Epithelial cell of prostate (primary cell): ENCODE measurements at regions not wholly inside any gene's neighbourhood (a gene's known extent, or its start where the extent isn't known, plus 50 kb on each side); places are given as distances from the start of the nearest gene placed in this dataset.

Experiments
- DNase-seq: peaks from one replicate; pipeline ENCODE4 v3.0.0-alpha.2; 2011; ENCODE audit warnings: low read depth, low spot score
- H3K27ac ChIP-seq: fragments of 450-650 bp; 2 replicates; pipeline ENCODE4 v1.5.1; 2017; ENCODE audit warnings: mild to moderate bottlenecking

DNA sequence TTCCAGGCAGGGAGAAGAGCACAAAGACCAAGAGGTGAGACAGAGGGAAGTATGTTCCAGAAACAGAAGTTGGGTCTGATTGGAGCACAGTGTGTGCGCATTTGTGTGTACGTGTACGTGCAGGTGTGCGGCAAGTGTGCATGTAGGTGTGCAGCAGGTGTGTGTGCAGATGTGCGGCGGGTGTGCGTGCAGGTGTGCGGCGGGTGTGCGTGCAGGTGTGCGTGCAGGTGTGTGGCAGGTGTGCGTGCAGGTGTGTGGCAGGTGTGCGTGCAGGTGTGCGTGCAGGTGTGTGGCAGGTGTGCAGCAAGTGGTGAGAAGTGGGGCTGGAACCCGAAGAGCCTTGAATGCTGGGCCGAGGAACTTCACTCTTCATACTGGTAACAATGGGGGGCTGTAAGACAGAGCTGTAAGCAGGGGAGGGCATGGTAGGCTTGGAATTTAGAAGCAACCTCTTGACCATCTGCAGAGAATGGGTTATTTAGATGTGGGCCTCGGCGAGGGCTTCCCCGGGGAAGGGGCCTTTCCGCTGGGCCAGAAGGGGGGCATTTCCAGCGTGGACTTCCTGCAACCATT lies 118.0 kb upstream of the WNT4 start:
- H3K27ac ChIP-seq, result no peak overlapping the region
- no peak for DNase-seq

DNA sequence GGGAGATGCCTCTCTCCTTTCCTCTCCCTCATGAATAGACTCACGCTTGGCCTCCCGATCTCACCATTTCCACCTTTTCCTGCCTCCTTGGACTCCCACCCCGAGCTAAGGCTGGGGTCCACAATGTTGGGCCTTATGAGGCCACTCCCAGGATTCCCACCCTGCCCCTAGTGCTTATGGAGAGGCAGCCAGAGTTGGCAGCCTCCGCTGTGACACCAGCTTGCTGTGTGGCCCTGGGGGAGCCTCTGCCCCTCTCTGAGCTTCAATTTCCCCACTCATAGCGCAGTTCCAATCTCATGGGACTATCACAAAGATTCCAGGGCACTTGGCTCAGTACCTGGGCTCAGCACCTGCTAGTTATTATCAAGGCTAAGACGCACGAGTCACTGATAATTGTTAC lies 118.7 kb upstream of the WNT4 start:
- DNase-seq, result no peak
- H3K27ac ChIP-seq, result no peak overlapping the region

DNA sequence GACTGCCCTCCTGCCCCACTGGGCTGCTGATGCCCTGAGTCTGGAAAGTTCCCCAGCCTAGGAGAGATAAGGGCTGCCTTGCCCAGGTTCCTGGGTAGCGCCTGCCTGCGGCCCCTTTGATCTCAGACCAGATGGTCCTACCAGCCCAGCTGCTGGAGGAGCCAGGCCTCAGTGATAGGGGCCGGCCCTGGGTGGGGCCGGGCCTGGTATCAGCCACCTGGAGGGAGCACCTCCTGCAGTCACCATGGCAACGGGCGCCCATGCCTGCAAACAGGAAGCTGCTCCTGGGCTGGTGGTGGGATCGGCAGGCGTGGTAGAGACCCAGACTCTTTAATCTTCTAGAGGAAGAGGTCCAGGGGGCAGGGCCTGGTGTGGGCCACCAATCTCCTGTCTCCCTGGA lies 119.7 kb upstream of the WNT4 start:
- DNase-seq, result no peak
- no peak overlapping the region for H3K27ac ChIP-seq

DNA sequence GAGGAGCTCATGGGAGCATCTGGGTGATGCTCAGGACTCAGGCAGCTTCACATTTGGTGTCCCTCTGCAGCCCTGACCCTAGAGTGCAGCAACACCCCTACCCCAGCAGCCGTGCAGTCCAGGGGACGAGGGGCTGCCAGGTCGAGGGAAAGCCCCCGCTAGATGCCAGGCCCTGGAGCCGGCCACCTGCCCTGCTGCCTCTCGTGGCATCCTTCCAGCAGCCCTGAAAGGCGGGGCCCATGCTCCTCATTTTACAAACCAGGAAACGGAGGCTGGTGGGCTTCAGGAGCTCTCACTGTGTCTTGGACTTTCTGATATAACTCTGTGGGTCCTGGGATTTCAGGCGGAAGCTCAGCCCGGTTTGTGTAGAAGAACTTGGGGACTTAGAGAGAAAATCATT lies 120.5 kb upstream of the WNT4 start:
- DNase-seq, result no peak

DNA sequence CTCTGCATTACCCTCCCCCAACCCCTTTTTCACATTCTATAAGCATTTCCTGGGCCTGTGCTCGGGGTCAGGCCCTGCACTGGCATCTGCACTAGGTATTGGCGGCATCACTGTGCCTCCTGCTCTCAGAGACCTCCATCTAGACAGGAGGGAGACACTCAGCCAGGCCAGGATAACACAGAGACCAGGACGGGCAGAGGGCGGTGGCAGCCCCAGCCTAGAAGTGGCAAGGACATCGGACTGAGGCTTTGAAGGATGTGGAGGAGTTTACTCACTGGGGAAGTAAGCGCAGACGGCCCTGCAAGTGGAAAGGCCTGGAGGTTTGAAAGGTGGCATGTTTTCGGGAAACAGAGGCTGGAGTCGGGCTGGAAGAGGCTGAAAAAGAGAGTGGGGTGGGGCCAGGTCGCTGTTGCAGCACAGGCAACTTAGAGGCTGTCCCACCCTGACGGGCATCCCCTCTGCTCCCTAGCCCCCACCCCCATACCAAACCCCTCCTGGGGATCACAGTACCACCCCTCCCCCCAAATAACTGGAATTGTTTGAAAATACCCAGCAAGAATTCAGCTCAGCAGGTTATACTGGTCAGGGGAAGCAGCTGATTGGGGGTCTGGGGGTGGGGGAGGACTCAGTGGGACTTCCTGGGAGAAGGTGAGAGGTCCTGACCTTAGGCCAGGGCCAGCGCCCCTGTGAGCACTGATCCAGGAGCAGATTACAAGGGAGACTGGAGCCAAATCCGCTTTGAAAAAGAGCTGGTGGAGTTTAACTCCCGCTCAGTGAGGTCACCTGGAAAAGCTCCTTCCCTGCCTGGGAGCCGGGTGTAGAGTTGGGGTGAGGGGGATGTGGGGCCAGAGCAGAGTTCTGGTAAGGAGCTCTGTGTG lies 121.8 kb upstream of the WNT4 start:
- DNase-seq, result no peak
- H3K27ac ChIP-seq, result no peak overlapping the region

More for the DNA sequence above, 120.5 kb upstream of the WNT4 start:
- H3K27ac ChIP-seq, result no peak overlapping the region

DNA sequence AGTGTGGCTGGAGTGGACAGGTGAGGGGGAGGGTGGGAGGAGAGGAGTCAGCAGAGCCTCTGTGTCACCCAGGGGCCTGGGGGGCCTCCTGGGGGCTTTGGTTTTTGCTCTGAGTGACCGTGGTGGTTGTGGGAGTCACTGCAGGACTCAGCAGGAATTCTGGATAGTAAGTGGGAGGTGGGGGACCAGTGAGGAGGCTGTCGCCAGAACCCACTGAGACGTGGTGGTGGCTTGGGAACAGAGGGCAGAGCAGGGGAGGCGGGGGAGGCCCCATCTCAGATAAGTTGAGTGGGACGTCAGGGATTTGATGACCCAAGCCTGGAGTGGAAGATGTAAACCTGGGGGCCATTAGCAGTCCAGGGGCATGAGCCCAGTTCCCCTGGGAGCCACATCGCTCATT lies 123.2 kb upstream of the WNT4 start:
- no peak overlapping the region for H3K27ac ChIP-seq
- no peak for DNase-seq

DNA sequence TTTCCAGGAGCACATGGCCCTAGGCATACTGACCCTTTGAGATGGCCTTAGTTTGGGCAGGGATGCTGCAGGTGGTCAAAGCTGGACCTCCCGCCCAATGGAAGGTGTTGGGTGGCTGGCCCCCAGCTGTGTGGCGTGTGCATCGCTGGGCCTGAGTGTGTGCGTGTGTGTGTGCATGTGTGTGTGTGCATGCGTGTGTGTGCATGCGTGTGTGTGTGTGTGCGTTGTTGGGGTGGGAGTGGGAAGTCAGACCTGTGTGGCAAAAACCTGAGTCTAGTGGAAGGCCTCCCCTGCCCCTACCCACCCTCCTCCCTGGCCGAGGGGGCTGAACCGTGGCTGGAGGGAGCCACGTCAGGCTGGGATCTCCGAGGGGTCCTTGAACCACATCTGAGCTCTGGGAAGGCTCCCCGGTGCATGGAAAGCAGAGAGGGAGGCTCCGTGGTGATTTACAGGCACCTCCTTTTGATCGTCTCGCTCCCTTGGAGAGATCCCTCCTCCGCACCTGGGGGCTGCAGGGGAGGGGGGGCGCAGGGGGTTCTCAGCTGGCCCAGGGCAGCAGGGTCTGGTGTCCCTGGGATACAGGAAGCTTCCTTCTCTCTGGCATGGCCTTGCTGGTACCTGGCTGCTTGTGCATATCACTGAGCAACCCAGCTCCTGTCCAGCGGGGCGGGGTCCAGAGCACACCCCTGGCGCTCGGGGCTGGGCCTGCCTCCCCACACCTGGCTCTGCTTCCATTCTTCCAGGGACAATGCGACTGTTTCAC lies 124.7 kb upstream of the WNT4 start:
- DNase-seq, result no peak
- no peak overlapping the region for H3K27ac ChIP-seq

DNA sequence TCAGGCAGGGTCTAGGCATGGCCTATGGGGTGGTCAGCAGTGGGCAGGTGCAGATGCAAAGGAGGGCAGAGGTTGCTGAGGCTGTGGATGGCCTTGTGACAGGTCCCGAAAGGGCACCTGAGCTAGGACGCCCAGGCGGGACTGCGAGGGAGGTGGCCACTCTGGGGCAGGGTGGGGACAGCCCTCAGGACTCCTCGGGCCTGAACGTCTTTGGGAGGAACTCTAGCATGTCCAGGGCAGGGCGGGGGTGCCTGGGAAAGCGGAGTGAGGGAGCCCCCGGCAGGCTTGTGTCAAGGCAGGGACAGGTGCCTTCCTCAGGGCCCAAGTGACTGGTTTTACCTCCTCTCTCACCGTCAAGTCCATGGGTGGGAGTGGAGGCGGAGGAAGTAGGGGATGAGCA lies 125.4 kb upstream of the WNT4 start:
- DNase-seq, result no peak
- H3K27ac ChIP-seq, result no peak overlapping the region

GRCh38 chr1:22271847-22272801 lies 129.2 kb upstream of the WNT4 start:
- DNase-seq, result no peak
- no peak overlapping the region for H3K27ac ChIP-seq

DNA sequence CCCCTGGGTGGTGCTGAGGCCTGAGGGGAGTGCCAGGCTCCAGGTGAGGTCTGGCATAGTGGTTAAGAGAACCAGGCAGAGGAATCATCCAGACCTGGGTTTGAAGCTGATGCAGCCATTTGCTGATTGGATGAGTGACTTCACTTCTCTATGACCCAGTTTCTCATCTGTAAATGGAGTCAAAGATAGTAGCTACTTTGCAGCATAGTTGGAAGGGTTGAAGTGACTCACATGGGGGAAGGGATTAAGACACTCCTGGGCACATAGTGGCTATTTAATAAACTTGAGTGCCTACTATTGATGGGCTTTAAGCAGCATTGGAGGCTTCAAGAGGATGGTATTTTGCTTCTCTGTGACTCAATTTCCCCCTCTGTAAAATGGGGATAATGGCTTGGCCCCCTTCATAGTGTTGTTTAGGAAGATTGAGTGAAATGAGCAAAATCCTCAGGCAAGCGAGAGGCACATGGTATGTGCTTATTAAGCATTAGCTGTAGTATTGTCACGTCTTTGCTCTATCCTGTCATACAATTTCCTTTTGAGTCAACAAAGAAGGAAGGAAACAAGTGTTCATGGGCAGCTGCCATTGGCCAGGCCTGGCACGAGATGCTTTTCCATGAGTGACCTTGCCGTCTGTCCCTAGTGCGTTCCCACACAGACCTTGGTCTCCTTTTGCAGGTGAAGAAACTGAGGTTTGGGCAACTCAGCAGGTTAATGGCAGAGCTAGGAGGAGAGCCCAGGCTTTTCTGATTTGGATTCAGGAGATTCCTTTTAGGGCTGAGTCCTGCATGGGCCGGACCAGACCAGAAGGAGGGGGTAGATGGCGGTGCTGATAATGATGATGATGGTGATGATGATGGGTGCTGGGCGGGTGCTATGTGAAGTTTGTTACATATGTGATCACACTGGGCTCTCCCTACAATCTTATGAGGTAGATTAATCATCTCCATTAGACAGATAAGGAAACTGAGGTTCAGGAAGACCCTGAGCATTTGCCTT lies 131.1 kb upstream of the WNT4 start:
- H3K27ac ChIP-seq, result peak overlapping the region; percentile 22
- no peak for DNase-seq

- no peak overlapping the region for H3K27ac ChIP-seq
- DNase-seq, result no peak
Observed at GRCh38 chr1:22275167-22275566, 132.3 kb upstream of the WNT4 start.

GRCh38 chr1:22275626-22276395 lies 132.9 kb upstream of the WNT4 start:
- peak; percentile 16 for DNase-seq

GRCh38 chr1:22276396-22276748 lies 133.5 kb upstream of the WNT4 start:
- no peak for DNase-seq
- no peak overlapping the region for H3K27ac ChIP-seq

More at GRCh38 chr1:22275626-22276395, 132.9 kb upstream of the WNT4 start:
- H3K27ac ChIP-seq, result no peak overlapping the region

DNA sequence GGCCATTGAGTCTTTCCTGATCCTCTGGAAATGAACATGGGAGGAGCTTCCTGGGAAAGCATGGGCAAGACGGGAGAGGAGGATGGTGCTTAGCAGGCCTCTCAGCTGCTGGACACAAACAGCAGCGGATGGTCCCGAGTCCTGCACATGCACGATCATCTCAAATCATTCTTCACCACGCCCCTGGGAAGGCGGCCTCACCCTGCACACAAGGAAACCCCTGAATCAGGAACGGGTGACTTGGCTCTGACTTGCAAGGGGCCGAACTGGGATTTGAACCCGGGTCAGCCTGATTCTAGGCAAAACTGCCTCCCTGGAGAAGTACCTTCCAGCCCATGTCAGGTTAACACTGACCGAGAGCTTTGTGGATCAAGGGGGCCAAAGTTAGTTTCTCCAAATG lies 134.8 kb upstream of the WNT4 start:
- no peak for DNase-seq
- no peak overlapping the region for H3K27ac ChIP-seq

- no peak overlapping the region for H3K27ac ChIP-seq
- DNase-seq, result no peak
Observed at GRCh38 chr1:22279735-22280134, 136.8 kb upstream of the WNT4 start.

- no peak overlapping the region for H3K27ac ChIP-seq
- no peak for DNase-seq
Observed at GRCh38 chr1:22280526-22280925, 137.6 kb upstream of the WNT4 start.

DNA sequence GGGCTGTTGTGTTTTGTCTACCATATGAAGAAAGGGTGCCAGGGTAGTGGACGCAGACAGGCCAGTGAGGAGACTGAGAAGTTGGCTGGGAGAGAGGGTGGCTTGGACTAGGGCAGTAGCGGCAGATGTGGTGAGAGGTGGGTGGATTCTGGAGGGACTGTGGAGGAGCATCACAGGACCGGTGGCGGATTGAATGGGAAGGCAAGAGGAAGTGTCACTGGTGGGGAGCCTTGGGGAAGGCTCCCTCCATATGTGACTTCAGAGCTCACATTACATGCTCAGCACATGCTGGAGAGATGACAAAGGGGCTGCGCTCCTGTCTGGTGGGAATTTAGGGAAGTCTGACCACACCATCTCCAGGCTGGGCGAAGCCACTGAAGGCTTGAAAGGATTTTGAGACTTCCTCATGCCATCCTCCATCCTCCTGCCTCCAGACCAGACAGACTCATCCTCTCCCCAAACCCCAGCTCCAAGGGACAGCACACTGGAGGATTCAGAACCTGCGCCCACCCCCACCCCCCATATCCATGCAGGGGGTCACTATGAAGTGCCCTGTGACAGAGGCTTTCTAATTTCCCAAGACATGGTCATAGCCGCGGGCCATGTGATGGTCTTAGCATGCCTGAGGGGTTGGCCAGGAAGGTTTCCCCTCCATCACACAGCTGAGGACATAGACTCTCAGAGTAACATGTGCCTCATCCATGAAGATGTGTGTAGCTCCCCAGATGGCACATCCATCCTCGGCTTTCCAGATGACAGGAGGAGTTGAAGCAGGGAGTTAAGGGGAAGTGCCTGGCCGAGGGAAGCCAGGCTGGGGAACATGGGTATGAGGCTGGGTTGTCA lies 138.8 kb upstream of the WNT4 start:
- H3K27ac ChIP-seq, result no peak overlapping the region
- DNase-seq, result no peak
